ENCODE measurements at regions not wholly inside any gene's neighbourhood (a gene's known extent, or its start where the extent isn't known, plus 50 kb on each side); places are given as distances from the start of the nearest gene placed in this dataset.

GRCh38 chr11:134582770-134583095 is 170.7 kb upstream of the B3GAT1 start:
- POLR2A ChIA-PET: no interaction called here
- H3K9me3 Mint-ChIP-seq: no peaks in the 10 kb centered on the region
- H3K36me3 Mint-ChIP-seq: no peaks in the 10 kb centered on the region
- DNase-seq (no peak), ATAC-seq (no peak)
- no peak overlapping the region for H3K4me3 Mint-ChIP-seq
- peaks cover 6 to 47% (median 34%) of the 10 kb centered on the region in 5 donors for H3K27me3 Mint-ChIP-seq
- H3K4me1 Mint-ChIP-seq: peaks cover 4 to 27% (median 16%) of the 10 kb centered on the region in 4 donors
- H3K27ac Mint-ChIP-seq: no peak overlapping the region

GRCh38 chr11:134581966-134582769 is 170.1 kb upstream of the B3GAT1 start:
- Mint-ChIP-seq H3K36me3 (no peaks in the 10 kb centered on the region), H3K27me3 (peaks cover 6 to 47% (median 34%) of the 10 kb centered on the region in 5 donors), H3K4me3 (no peak overlapping the region), H3K9me3 (no peaks in the 10 kb centered on the region), H3K4me1 (peaks cover 4 to 27% (median 16%) of the 10 kb centered on the region in 4 donors), H3K27ac (no peak overlapping the region)
- ATAC-seq (no peak), DNase-seq (no peak)
- POLR2A ChIA-PET: no interaction called here

GRCh38 chr11:134581121-134581626 is 169.1 kb upstream of the B3GAT1 start:
- ATAC-seq: no peak
- Mint-ChIP-seq H3K27ac (no peak overlapping the region), H3K4me3 (no peak overlapping the region), H3K27me3 (peaks cover 5 to 37% (median 25%) of the 10 kb centered on the region in 5 donors), H3K4me1 (peaks cover 4 to 27% (median 16%) of the 10 kb centered on the region in 4 donors), H3K9me3 (no peaks in the 10 kb centered on the region), H3K36me3 (no peaks in the 10 kb centered on the region)
- DNase-seq: no peak
- POLR2A ChIA-PET: no interaction called here

- Mint-ChIP-seq H3K27ac (no peak overlapping the region), H3K27me3 (peaks cover 5 to 32% (median 24%) of the 10 kb centered on the region in 5 donors), H3K36me3 (no peaks in the 10 kb centered on the region), H3K9me3 (no peaks in the 10 kb centered on the region), H3K4me3 (no peak overlapping the region), H3K4me1 (peaks cover 4 to 27% (median 16%) of the 10 kb centered on the region in 4 donors)
- ATAC-seq (no peak), DNase-seq (no peak)
- POLR2A ChIA-PET: no interaction called here
Measured at GRCh38 chr11:134580610-134580975, 168.6 kb upstream of the B3GAT1 start.

GRCh38 chr11:134579724-134580609 is 167.9 kb upstream of the B3GAT1 start:
- no peaks in the 10 kb centered on the region for H3K9me3 Mint-ChIP-seq
- peaks cover 4 to 26% (median 16%) of the 10 kb centered on the region in 4 donors for H3K4me1 Mint-ChIP-seq
- H3K27ac Mint-ChIP-seq: no peak overlapping the region
- H3K36me3 Mint-ChIP-seq: no peaks in the 10 kb centered on the region
- DNase-seq: no peak
- H3K27me3 Mint-ChIP-seq: peaks cover 5 to 28% (median 20%) of the 10 kb centered on the region in 5 donors
- POLR2A ChIA-PET: no interaction called here
- H3K4me3 Mint-ChIP-seq: no peak overlapping the region
- ATAC-seq: no peak

GRCh38 chr11:134578807-134579723 is 167.0 kb upstream of the B3GAT1 start:
- Mint-ChIP-seq H3K4me3 (no peak overlapping the region), H3K27ac (no peak overlapping the region), H3K9me3 (no peaks in the 10 kb centered on the region), H3K36me3 (no peaks in the 10 kb centered on the region), H3K27me3 (peaks cover 5 to 28% (median 20%) of the 10 kb centered on the region in 5 donors), H3K4me1 (peaks cover 4 to 17% (median 15%) of the 10 kb centered on the region in 4 donors)
- POLR2A ChIA-PET: no interaction called here
- DNase-seq (no peak), ATAC-seq (no peak)

GRCh38 chr11:134577751-134578395 is 165.8 kb upstream of the B3GAT1 start:
- DNase-seq (no peak), ATAC-seq (no peak)
- peaks cover 5 to 32% (median 22%) of the 10 kb centered on the region in 5 donors for H3K27me3 Mint-ChIP-seq
- POLR2A ChIA-PET: no interaction called here
- H3K4me3 Mint-ChIP-seq: peak overlapping the region in 1 of 10 donors; percentile 36
- H3K4me1 Mint-ChIP-seq: peaks cover 1 to 8% (median 4%) of the 10 kb centered on the region in 4 donors
- H3K36me3 Mint-ChIP-seq: no peaks in the 10 kb centered on the region
- H3K9me3 Mint-ChIP-seq: no peaks in the 10 kb centered on the region
- peak overlapping the region in 1 of 10 donors; percentile 63 for H3K27ac Mint-ChIP-seq

GRCh38 chr11:134576721-134577171 is 164.7 kb upstream of the B3GAT1 start:
- Mint-ChIP-seq H3K4me3 (no peak overlapping the region), H3K36me3 (no peaks in the 10 kb centered on the region), H3K27me3 (peaks cover 5 to 32% (median 22%) of the 10 kb centered on the region in 5 donors), H3K27ac (no peak overlapping the region), H3K4me1 (peaks cover 0 to 2% (median 0%) of the 10 kb centered on the region in 4 donors), H3K9me3 (no peaks in the 10 kb centered on the region)
- no peak for DNase-seq
- no peak for ATAC-seq
- POLR2A ChIA-PET: no interaction called here

- ATAC-seq (no peak), DNase-seq (no peak)
- POLR2A ChIA-PET: no interaction called here
- Mint-ChIP-seq H3K36me3 (no peaks in the 10 kb centered on the region), H3K27me3 (peaks cover 5 to 29% (median 22%) of the 10 kb centered on the region in 5 donors), H3K27ac (no peak overlapping the region), H3K4me1 (peaks cover 0 to under 1% (median 0%) of the 10 kb centered on the region in 4 donors), H3K9me3 (no peaks in the 10 kb centered on the region), H3K4me3 (no peak overlapping the region)
Measured at GRCh38 chr11:134576286-134576685, 164.2 kb upstream of the B3GAT1 start.

- ATAC-seq (no peak), DNase-seq (no peak)
- no peaks in the 10 kb centered on the region for H3K9me3 Mint-ChIP-seq
- H3K4me1 Mint-ChIP-seq: no peaks in the 10 kb centered on the region
- H3K27ac Mint-ChIP-seq: no peak overlapping the region
- POLR2A ChIA-PET: no interaction called here
- peaks cover 5 to 36% (median 22%) of the 10 kb centered on the region in 5 donors for H3K27me3 Mint-ChIP-seq
- H3K4me3 Mint-ChIP-seq: no peak overlapping the region
- no peaks in the 10 kb centered on the region for H3K36me3 Mint-ChIP-seq
Measured at GRCh38 chr11:134575504-134576230, 163.6 kb upstream of the B3GAT1 start.

GRCh38 chr11:134574947-134575346 is 162.9 kb upstream of the B3GAT1 start:
- Mint-ChIP-seq H3K4me1 (no peaks in the 10 kb centered on the region), H3K27ac (no peak overlapping the region), H3K27me3 (peaks cover 2 to 34% (median 17%) of the 10 kb centered on the region in 5 donors), H3K36me3 (no peaks in the 10 kb centered on the region), H3K9me3 (no peaks in the 10 kb centered on the region), H3K4me3 (no peak overlapping the region)
- POLR2A ChIA-PET: no interaction called here
- no peak for DNase-seq
- ATAC-seq: no peak
